Activated naive CD8-positive, alpha-beta T cell treated with anti-CD3 and anti-CD28 coated beads for 36 hours (primary cell): ENCODE measurements at regions not wholly inside any gene's neighbourhood (a gene's known extent, or its start where the extent isn't known, plus 50 kb on each side); places are given as distances from the start of the nearest gene placed in this dataset.

ENCODE experiments used
- DNase-seq: peaks from one replicate; pipeline ENCODE4 v3.0.0; 2021
- H3K27ac Mint-ChIP-seq: one replicate; pipeline ENCODE4 v1.8.0; 2022; ENCODE audit warnings: mild to moderate bottlenecking, moderate library complexity, mixed read lengths
- H3K27me3 Mint-ChIP-seq: one replicate; pipeline ENCODE4 v1.8.0; 2022; ENCODE audit warnings: mild to moderate bottlenecking, mixed read lengths
- H3K36me3 Mint-ChIP-seq: one replicate; pipeline ENCODE4 v1.8.0; 2021; ENCODE audit warnings: mild to moderate bottlenecking, mixed read lengths
- H3K4me1 Mint-ChIP-seq: one replicate; pipeline ENCODE4 v1.8.0; 2021; ENCODE audit warnings: mixed read lengths
- H3K4me3 Mint-ChIP-seq: one replicate; pipeline ENCODE4 v1.8.0; 2022; ENCODE audit warnings: mild to moderate bottlenecking, moderate library complexity, mixed read lengths
- H3K9me3 Mint-ChIP-seq: one replicate; pipeline ENCODE4 v1.8.0; 2022; ENCODE audit warnings: mixed read lengths

GRCh38 chr14:50044042-50044651, 72.2 kb downstream of the VCPKMT start:
- Mint-ChIP-seq H3K36me3 (peaks cover 37% of the 10 kb centered on the region), H3K27ac (peak overlapping the region; percentile 93), H3K9me3 (peaks cover 12% of the 10 kb centered on the region), H3K4me1 (peaks cover 59% of the 10 kb centered on the region), H3K4me3 (peak overlapping the region; percentile 42), H3K27me3 (no peaks in the 10 kb centered on the region)
- DNase-seq: no peak

- DNase-seq: peak; percentile 72
- Mint-ChIP-seq H3K9me3 (peaks cover 12% of the 10 kb centered on the region), H3K27ac (peak overlapping the region; percentile 82), H3K4me1 (peaks cover 50% of the 10 kb centered on the region), H3K27me3 (no peaks in the 10 kb centered on the region), H3K4me3 (peak overlapping the region; percentile 0), H3K36me3 (peaks cover 34% of the 10 kb centered on the region)
These were observed 71.2 kb downstream of the VCPKMT start for GRCh38 chr14:50045039-50045711.

DNA sequence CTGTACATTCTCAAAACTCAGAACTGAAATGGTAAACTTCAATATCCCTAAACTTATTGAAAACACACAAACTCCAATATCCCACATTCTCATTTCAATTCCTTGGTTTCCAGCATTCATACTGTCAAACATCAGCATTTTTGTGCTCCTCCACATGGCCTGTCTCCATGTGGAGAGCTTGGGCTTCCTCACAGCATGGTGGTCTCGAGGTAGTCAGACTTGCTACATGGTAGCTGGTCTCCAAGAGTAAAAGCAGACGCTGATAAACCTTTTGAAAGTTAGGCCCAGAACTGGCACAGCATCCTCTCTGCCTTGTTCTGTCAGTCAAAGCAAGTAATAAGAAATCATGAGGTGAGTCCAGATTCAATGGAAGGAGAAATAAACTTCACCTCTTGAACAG, 70.5 kb downstream of the VCPKMT start:
- peak overlapping the region; percentile 82 for H3K27ac Mint-ChIP-seq

DNA sequence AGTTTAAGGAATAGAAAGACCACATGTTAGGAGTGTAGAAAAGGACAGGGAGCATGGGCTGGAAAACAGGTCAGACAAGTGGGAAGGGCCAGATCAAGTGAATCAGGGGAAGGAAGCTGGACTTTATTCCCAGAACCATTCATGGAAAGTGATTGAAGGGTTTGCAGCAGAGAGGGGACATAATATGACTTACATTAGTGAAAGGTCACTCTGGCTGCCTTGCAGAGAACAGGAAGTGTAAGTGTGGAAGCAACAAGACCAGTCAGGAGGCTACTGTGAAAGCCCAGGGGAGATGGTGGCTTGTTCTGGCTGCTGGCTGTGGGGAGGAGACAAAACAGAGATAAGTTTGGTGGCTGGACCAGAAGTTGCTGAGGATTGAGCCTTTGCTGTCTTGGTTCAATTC, 69.1 kb downstream of the VCPKMT start:
- H3K9me3 Mint-ChIP-seq: peaks cover 12% of the 10 kb centered on the region
- no peak overlapping the region for H3K4me3 Mint-ChIP-seq
- H3K27me3 Mint-ChIP-seq: no peaks in the 10 kb centered on the region
- peak overlapping the region; percentile 69 for H3K27ac Mint-ChIP-seq
- peaks cover 35% of the 10 kb centered on the region for H3K4me1 Mint-ChIP-seq
- peaks cover 34% of the 10 kb centered on the region for H3K36me3 Mint-ChIP-seq
- no peak for DNase-seq

More for the DNA sequence above, 70.5 kb downstream of the VCPKMT start:
- no peaks in the 10 kb centered on the region for H3K27me3 Mint-ChIP-seq
- H3K36me3 Mint-ChIP-seq: peaks cover 32% of the 10 kb centered on the region
- H3K4me1 Mint-ChIP-seq: peaks cover 43% of the 10 kb centered on the region
- peaks cover 12% of the 10 kb centered on the region for H3K9me3 Mint-ChIP-seq
- no peak for DNase-seq
- H3K4me3 Mint-ChIP-seq: peak overlapping the region; percentile 5

DNA sequence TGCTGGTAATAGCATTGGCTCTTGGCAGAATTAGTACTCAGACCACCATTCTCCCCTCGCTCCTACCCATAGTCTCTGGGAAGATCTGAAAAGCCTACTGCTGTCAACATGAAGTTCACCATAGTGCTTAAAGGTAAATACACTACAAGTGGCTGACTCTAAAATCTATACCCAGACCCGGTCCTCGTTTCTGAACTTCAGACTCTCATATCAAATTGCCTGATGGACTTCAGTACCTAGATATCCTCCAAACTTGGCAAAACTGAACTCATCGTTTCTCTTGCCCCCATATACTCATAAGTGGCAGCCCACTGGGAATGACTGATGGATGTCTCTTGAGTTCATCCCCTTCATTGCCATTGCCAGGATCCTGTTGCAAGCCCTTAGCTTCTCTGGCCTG, 67.3 kb downstream of the VCPKMT start:
- H3K9me3 Mint-ChIP-seq: peaks cover 12% of the 10 kb centered on the region
- no peak overlapping the region for H3K4me3 Mint-ChIP-seq
- H3K27ac Mint-ChIP-seq: no peak overlapping the region
- H3K36me3 Mint-ChIP-seq: peaks cover 30% of the 10 kb centered on the region
- peaks cover 30% of the 10 kb centered on the region for H3K4me1 Mint-ChIP-seq
- H3K27me3 Mint-ChIP-seq: no peaks in the 10 kb centered on the region
- no peak for DNase-seq

DNA sequence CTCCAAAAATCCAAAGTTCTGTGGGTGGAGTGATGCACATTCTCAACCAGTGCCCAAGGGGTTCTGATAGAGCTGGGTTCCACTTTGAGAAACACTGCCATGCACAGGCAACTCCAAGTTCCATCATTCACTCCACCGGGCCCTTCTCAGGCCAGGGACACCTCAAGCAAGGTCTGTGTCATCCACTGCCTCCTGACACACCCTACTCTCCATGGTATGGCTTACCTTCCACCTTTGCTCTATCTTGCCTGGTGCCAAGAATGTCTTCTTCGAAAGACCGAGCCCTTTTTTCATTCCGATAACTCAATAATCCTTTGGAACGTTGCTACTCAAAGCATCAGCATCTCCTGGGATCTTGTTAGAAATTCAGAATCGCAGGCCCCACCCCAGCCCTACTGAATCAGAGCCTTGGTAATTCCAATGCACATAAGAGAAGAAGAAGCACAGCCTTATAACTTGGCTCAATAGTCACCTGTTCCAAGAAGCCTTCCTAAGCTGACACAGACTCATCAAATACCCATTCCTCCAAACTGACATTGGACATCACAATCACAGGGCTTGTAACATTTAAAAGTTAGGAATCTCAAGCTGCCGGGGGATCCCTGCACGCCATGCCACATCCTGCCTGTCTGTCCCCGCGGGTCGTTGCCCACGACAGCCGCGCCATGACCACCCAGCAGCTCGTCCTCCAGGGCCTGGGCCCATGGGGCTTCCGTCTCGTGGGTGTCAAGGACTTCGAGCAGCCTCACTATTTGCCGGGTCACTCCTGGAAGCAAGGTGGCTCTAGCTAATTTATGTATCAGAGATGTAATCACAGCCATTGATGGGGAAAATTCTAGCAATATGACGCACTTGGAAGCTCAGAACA, 66.4 kb downstream of the VCPKMT start:
- Mint-ChIP-seq H3K27me3 (no peaks in the 10 kb centered on the region), H3K36me3 (peaks cover 28% of the 10 kb centered on the region), H3K4me1 (peaks cover 24% of the 10 kb centered on the region), H3K27ac (no peak overlapping the region), H3K9me3 (peaks cover 13% of the 10 kb centered on the region), H3K4me3 (no peak overlapping the region)
- DNase-seq: no peak

DNA sequence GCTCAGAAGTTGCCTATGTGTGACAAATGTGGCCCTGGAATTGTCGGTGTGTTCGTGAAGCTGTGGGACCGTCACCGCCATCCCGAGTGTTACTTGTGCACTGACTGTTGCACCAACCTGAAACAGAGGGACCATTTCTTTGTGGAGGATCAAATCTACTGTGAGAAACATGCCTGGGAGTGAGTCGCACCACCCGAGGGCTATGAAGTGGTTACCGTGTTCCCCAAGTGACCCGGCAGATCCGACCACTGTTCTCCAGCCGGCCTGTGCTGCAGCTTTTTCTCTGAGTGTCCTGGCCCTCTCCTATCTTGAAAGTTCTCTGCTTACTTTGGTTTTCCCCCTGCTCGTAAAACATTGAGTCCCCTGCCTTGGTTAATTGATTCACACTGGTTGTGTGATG, 65.3 kb downstream of the VCPKMT start:
- H3K4me3 Mint-ChIP-seq: no peak overlapping the region
- peaks cover 16% of the 10 kb centered on the region for H3K4me1 Mint-ChIP-seq
- DNase-seq: no peak
- H3K27me3 Mint-ChIP-seq: no peaks in the 10 kb centered on the region
- H3K27ac Mint-ChIP-seq: no peak overlapping the region
- peaks cover 5% of the 10 kb centered on the region for H3K9me3 Mint-ChIP-seq
- peaks cover 17% of the 10 kb centered on the region for H3K36me3 Mint-ChIP-seq

DNA sequence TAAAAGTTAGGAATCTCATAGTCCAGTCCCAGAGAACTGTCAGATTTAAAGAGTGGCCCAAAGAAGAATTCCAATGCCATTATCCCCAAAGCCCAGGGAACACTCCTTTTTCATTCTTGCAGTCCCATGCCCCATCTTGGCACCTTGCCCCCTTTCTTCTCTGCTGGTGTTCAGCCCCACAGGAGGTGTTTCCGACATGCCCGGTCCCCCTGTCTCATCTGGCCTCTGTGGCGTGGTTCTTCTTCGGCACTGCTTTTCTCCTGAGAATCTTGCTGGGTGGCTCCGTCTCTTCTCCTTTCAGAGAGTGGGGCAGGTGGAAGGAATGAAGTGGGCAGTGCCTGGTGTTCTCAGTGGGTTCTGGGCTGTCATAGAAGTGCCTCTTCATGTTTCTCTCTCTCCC, 64.7 kb downstream of the VCPKMT start:
- H3K36me3 Mint-ChIP-seq: peaks cover 12% of the 10 kb centered on the region
- peaks cover 11% of the 10 kb centered on the region for H3K4me1 Mint-ChIP-seq
- H3K4me3 Mint-ChIP-seq: no peak overlapping the region
- H3K9me3 Mint-ChIP-seq: peaks cover 1% of the 10 kb centered on the region
- H3K27ac Mint-ChIP-seq: no peak overlapping the region
- DNase-seq: no peak
- no peaks in the 10 kb centered on the region for H3K27me3 Mint-ChIP-seq

- Mint-ChIP-seq H3K4me3 (no peak overlapping the region), H3K4me1 (peaks cover 8% of the 10 kb centered on the region), H3K36me3 (peaks cover 7% of the 10 kb centered on the region), H3K27ac (no peak overlapping the region), H3K27me3 (no peaks in the 10 kb centered on the region), H3K9me3 (peaks cover 1% of the 10 kb centered on the region)
- DNase-seq: no peak
These were observed 63.9 kb downstream of the VCPKMT start for GRCh38 chr14:50052517-50052916.

GRCh38 chr14:50053935-50054334, 62.4 kb downstream of the VCPKMT start:
- no peak overlapping the region for H3K4me3 Mint-ChIP-seq
- H3K9me3 Mint-ChIP-seq: peaks cover 1% of the 10 kb centered on the region
- no peaks in the 10 kb centered on the region for H3K27me3 Mint-ChIP-seq
- peaks cover 14% of the 10 kb centered on the region for H3K4me1 Mint-ChIP-seq
- peaks cover 3% of the 10 kb centered on the region for H3K36me3 Mint-ChIP-seq
- DNase-seq: no peak
- no peak overlapping the region for H3K27ac Mint-ChIP-seq

DNA sequence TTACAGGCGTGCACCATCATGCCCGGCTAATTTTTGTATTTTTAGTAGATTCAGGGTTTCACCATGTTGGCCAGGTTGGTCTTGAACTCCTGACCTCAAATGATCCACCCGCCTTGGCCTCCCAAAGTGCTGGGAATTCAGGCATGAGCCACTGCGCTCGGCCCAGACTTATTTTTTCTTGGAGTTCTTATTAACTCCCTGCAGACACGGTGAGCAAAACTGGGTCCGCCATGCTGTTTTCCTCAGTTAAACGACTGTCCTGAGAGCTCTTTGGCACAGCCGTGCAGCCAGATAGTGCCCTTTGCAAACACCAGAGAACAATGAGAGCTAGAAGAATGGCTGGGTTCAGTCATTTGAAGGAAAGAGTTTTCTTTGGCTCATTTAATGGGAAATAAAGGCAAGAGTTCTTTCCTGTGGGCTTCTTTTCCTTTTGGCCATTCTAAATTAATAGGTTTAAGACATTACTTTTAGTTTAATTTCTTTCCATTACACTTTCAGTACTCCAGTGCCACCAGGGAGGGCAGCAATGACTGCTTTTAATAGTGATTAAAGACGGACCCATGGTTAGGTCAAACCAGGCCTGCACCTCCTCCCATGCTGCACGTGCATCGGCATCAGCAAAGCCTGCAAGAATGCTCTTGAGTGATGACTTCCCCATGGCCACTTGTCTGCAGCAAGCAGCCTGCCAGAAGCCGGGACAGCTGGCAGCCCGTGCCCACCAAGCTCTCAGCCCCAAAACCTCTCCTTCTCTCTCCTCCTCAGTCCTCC, 60.7 kb downstream of the VCPKMT start:
- H3K4me1 Mint-ChIP-seq: peaks cover 28% of the 10 kb centered on the region
- no peaks in the 10 kb centered on the region for H3K27me3 Mint-ChIP-seq

GRCh38 chr14:50056435-50056834, 59.9 kb downstream of the VCPKMT start:
- H3K9me3 Mint-ChIP-seq: peaks cover 1% of the 10 kb centered on the region
- H3K4me3 Mint-ChIP-seq: no peak overlapping the region
- no peaks in the 10 kb centered on the region for H3K27me3 Mint-ChIP-seq
- no peak for DNase-seq
- peaks cover 36% of the 10 kb centered on the region for H3K4me1 Mint-ChIP-seq
- no peak overlapping the region for H3K27ac Mint-ChIP-seq
- peaks cover 8% of the 10 kb centered on the region for H3K36me3 Mint-ChIP-seq

More for the DNA sequence above, 60.7 kb downstream of the VCPKMT start:
- H3K27ac Mint-ChIP-seq: no peak overlapping the region
- H3K9me3 Mint-ChIP-seq: peaks cover 1% of the 10 kb centered on the region
- no peak overlapping the region for H3K4me3 Mint-ChIP-seq
- H3K36me3 Mint-ChIP-seq: peaks cover 9% of the 10 kb centered on the region
- no peak for DNase-seq

GRCh38 chr14:50057331-50057730, 59.0 kb downstream of the VCPKMT start:
- Mint-ChIP-seq H3K4me1 (peaks cover 40% of the 10 kb centered on the region), H3K4me3 (no peak overlapping the region), H3K27ac (no peak overlapping the region), H3K9me3 (peaks cover 1% of the 10 kb centered on the region), H3K27me3 (no peaks in the 10 kb centered on the region), H3K36me3 (peaks cover 10% of the 10 kb centered on the region)
- DNase-seq: no peak

GRCh38 chr14:50058113-50058512, 58.3 kb downstream of the VCPKMT start:
- no peak overlapping the region for H3K27ac Mint-ChIP-seq
- no peak for DNase-seq
- H3K9me3 Mint-ChIP-seq: peaks cover 1% of the 10 kb centered on the region
- H3K36me3 Mint-ChIP-seq: peaks cover 12% of the 10 kb centered on the region
- H3K27me3 Mint-ChIP-seq: no peaks in the 10 kb centered on the region
- H3K4me3 Mint-ChIP-seq: no peak overlapping the region
- H3K4me1 Mint-ChIP-seq: peaks cover 46% of the 10 kb centered on the region
